Left ventricle myocardium inferior (tissue), 1 donor: ENCODE measurements at regions not wholly inside any gene's neighbourhood (a gene's known extent, or its start where the extent isn't known, plus 50 kb on each side); places are given as distances from the start of the nearest gene placed in this dataset.

Experiments used
- DNase-seq: peaks from one replicate; pipeline ENCODE4 v3.0.0-alpha.2; 2020
- H3K27ac ChIP-seq: fragments of 200-600 bp; replicated peaks from 2 replicates; pipeline ENCODE4 v1.8.0; 2021
- H3K27me3 ChIP-seq: fragments of 200-600 bp; 2 replicates; pipeline ENCODE4 v1.8.0; 2021; ENCODE audit warnings: low read depth
- H3K36me3 ChIP-seq: fragments of 200-600 bp; 2 replicates; pipeline ENCODE4 v1.8.0; 2021
- H3K4me1 ChIP-seq: fragments of 200-600 bp; 2 replicates; pipeline ENCODE4 v1.8.0; 2021
- H3K4me3 ChIP-seq: fragments of 200-600 bp; 2 replicates; pipeline ENCODE4 v1.8.0; 2021; ENCODE audit warnings: mild to moderate bottlenecking, moderate library complexity
- H3K9me3 ChIP-seq: fragments of 200-600 bp; replicated peaks from 2 replicates; pipeline ENCODE4 v1.8.0; 2021
- CTCF ChIP-seq: fragments of 200-600 bp; IDR thresholded peaks from 2 replicates; pipeline ENCODE4 v1.8.0; 2021; ENCODE audit warnings: antibody characterized with exemption, mild to moderate bottlenecking, borderline replicate concordance
- intact Hi-C: fragments of 100-400 bp; cut with micrococcal nuclease; formaldehyde crosslinking; loops from one replicate; pipeline ENCODE4 v1.11.0; 2022
- donor health status: DM: no; HTN: yes; CAD: no; lungs with severe emphysema.

GRCh38 chr9:23541976-23542375, 284.1 kb downstream of the ELAVL2 start:
- no peaks in the 10 kb centered on the region for H3K9me3 ChIP-seq
- intact Hi-C loops = no loop called here

GRCh38 chr9:23542438-23542837, 283.6 kb downstream of the ELAVL2 start:
- H3K36me3 ChIP-seq = no peaks in the 10 kb centered on the region
- no peaks in the 10 kb centered on the region for H3K27me3 ChIP-seq
- TF ChIP-seq CTCF = no peak
- H3K4me1 ChIP-seq = peaks cover 10% of the 10 kb centered on the region
- H3K27ac ChIP-seq = no peak overlapping the region
- intact Hi-C loops = no loop called here
- H3K9me3 ChIP-seq = no peaks in the 10 kb centered on the region
- DNase-seq = no peak
- H3K4me3 ChIP-seq = no peak overlapping the region

More at GRCh38 chr9:23541976-23542375, 284.1 kb downstream of the ELAVL2 start:
- Histone ChIP-seq H3K27ac (no peak overlapping the region), H3K27me3 (no peaks in the 10 kb centered on the region), H3K36me3 (no peaks in the 10 kb centered on the region), H3K4me1 (peaks cover 14% of the 10 kb centered on the region), H3K4me3 (no peak overlapping the region)
- no peak for TF ChIP-seq CTCF
- no peak for DNase-seq

- TF ChIP-seq CTCF = no peak
- H3K4me1 ChIP-seq = peaks cover 5% of the 10 kb centered on the region
- no peaks in the 10 kb centered on the region for H3K36me3 ChIP-seq
- no peak overlapping the region for H3K27ac ChIP-seq
- no peak overlapping the region for H3K4me3 ChIP-seq
- no peaks in the 10 kb centered on the region for H3K9me3 ChIP-seq
- intact Hi-C loops = no loop called here
- DNase-seq = no peak
- no peaks in the 10 kb centered on the region for H3K27me3 ChIP-seq
Observed at GRCh38 chr9:23542927-23543326, 283.1 kb downstream of the ELAVL2 start.

- DNase-seq = no peak
- intact Hi-C loops = no loop called here
- H3K4me3 ChIP-seq = no peak overlapping the region
- TF ChIP-seq CTCF = no peak
- H3K36me3 ChIP-seq = no peaks in the 10 kb centered on the region
- no peaks in the 10 kb centered on the region for H3K9me3 ChIP-seq
- H3K27me3 ChIP-seq = no peaks in the 10 kb centered on the region
- no peak overlapping the region for H3K27ac ChIP-seq
- no peaks in the 10 kb centered on the region for H3K4me1 ChIP-seq
Observed at GRCh38 chr9:23543419-23543818, 282.6 kb downstream of the ELAVL2 start.

- Histone ChIP-seq H3K36me3 (no peaks in the 10 kb centered on the region), H3K9me3 (no peaks in the 10 kb centered on the region), H3K27ac (no peak overlapping the region), H3K4me3 (no peak overlapping the region), H3K4me1 (no peaks in the 10 kb centered on the region), H3K27me3 (no peaks in the 10 kb centered on the region)
- intact Hi-C loops = no loop called here
- no peak for TF ChIP-seq CTCF
- no peak for DNase-seq
Observed at GRCh38 chr9:23545728-23546127, 280.3 kb downstream of the ELAVL2 start.

GRCh38 chr9:23551311-23551721, 274.7 kb downstream of the ELAVL2 start:
- intact Hi-C loops = no loop called here
- no peak for DNase-seq
- TF ChIP-seq CTCF = no peak
- Histone ChIP-seq H3K9me3 (no peaks in the 10 kb centered on the region), H3K4me3 (no peak overlapping the region), H3K4me1 (no peaks in the 10 kb centered on the region), H3K36me3 (no peaks in the 10 kb centered on the region), H3K27me3 (no peaks in the 10 kb centered on the region), H3K27ac (no peak overlapping the region)
